NOMO-1 treated with DMSO at 0.1 percent for 48 hours (cell line): ENCODE measurements at regions not wholly inside any gene's neighbourhood (a gene's known extent, or its start where the extent isn't known, plus 50 kb on each side); places are given as distances from the start of the nearest gene placed in this dataset.

ENCODE experiments used
- DNase-seq: peaks from one replicate; lab custom pipeline; 2025; ENCODE audit not compliant: unreplicated experiment; lab: John Stamatoyannopoulos, UW

DNA sequence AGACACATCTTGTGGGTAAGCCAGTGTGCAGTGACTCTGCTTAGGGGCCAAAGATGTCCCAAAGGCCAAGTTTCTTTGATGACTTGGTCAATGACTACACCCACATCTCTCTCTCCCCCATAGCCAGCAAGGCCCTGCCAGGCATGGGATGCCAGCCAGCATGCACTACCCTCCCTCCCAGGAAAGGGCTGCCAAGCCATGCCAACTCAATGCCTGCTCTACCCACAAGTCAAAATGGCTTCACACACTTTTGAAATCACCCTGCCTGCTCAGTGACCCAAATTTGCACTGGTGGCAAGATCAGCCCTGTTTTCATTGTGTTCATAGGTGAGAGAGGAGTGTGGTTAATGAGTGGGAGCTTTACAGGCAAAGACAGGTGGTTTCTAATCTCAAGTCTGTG, 112.5 kb downstream of the MATN1 start:
- DNase-seq = no peak

DNA sequence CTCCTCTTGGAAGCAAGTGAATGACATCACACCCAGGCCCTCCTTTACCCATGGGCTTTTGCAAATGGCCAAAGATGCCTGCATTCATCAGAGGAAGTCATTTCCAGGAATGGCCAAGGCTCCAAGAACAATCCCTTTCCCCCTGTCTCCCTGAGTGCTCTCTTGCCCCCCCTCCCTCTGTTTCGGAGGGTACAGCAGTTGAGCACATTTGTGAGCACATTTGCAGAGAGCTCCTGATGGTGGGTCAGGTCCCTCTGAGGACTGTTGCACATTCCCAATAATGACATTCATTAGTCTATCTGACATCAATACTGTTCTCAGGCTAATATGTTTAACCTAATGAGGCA, 113.4 kb downstream of the MATN1 start:
- no peak for DNase-seq

DNA sequence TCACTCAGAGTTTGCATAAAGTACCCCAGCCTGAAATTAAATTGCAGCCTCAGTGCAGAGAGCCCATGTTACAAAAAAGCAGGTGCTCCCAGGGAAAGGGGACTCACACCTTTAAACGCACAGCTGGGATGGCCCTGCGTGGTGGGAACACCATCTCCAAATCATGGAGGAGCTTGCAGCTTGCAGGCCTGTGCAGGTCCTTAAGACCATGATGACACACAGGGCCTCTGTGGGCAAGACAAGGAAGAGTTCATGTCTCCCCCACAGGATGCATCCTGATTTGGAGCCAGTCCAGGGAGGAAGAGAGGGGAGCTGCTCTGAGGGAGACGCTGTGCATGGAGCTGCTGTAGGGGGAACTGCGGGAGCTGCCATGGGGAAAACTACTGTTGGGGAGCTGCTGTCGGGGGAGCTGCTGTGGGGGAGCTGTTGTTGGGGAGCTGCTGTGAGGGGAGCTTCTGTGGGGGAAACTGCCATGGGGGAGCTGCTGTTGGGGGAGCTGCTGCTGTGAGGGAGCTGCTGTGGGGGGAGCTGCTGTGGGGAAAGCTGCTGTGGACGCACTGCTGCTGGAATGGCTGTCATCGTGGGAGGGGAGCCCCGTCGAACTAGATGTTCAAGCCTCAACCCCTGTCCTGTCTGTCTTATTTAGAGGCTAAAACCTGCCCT, 113.9 kb downstream of the MATN1 start:
- DNase-seq = no peak

- DNase-seq = no peak
Measured at GRCh38 chr1:30607723-30608122, 115.7 kb downstream of the MATN1 start.

- no peak for DNase-seq
Measured at GRCh38 chr1:30606166-30606565, 117.2 kb downstream of the MATN1 start.

GRCh38 chr1:30605441-30605920, 117.9 kb downstream of the MATN1 start:
- no peak for DNase-seq

DNA sequence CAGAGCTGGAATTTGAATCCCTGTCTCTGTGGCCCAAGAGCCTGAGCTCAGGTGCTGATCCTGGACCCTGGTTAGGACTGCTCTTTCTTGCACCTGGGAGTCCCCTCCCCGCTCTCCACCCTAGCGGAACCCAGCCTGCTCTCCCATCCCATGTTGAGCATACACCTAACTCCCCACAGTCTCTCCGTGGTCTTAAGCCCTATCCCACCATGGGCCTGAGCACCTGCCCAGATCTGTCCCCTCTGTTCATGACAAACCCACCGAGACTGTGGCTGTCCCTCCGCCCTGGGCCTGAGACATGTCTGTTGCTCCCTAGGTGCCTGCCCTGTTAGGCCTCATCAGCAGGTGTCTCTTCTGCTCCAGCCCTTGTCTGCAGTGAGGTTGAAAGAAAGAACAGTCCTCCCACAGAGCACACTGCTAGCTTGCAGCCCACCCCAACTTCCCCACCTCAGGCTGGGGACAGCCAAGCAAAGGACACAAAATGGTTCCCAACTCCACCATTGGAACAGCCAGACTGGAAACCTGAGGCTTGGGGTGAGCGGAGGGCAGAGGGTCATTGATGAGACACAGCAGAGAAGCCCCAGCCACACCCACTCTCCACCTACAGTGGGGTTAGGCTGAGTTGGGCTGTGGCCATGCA, 118.5 kb downstream of the MATN1 start:
- DNase-seq = no peak

- DNase-seq = no peak
Measured at GRCh38 chr1:30603081-30603858, 120.1 kb downstream of the MATN1 start.

- DNase-seq = no peak
Measured at GRCh38 chr1:30601316-30602085, 121.9 kb downstream of the MATN1 start.

GRCh38 chr1:30600706-30601105, 122.7 kb downstream of the MATN1 start:
- no peak for DNase-seq

DNA sequence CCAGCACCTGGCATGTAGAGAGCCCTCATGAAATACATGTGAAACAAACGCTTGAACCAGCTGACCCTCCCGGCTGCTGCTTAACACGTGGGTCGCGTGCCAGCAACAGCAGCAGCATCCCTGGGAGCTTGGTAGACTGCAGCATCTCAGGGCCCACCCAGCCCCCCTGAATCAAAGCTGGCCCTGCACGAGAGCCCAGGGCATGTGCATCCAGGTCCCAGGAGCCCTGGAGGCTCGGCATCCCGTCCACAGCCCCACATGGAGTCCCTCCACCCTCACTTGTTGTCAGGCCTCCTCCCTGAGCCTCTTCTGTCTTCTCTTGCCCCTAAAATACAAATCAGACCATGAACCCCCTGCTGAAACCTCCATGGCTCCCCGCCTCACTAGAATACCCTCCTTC, 123.1 kb downstream of the MATN1 start:
- DNase-seq = no peak

DNA sequence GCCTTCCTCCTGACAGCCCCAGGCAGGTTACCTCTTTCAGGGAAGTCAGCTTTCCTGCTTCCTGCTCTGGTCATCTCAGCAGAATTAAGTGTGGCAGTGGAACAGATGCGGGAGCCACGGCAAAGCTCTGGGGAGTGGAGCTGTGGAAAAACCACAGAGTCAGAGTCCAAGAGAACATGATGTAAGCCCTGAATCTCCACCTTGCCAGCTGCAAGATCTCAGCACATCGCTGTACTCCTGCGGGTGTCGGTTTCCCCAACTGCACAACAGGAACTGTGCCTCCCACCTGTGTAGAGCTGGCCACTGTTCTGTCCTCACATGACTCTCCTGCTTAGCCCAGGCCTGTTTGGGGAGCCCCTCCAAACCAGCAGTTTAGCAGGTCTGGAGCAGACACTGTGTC, 123.7 kb downstream of the MATN1 start:
- no peak for DNase-seq

GRCh38 chr1:30598571-30599114, 124.7 kb downstream of the MATN1 start:
- no peak for DNase-seq

- no peak for DNase-seq
Measured at GRCh38 chr1:30597711-30598110, 125.7 kb downstream of the MATN1 start.

- DNase-seq = no peak
Measured at GRCh38 chr1:30596891-30597290, 126.5 kb downstream of the MATN1 start.

GRCh38 chr1:30596470-30596869, 126.9 kb downstream of the MATN1 start:
- no peak for DNase-seq

DNA sequence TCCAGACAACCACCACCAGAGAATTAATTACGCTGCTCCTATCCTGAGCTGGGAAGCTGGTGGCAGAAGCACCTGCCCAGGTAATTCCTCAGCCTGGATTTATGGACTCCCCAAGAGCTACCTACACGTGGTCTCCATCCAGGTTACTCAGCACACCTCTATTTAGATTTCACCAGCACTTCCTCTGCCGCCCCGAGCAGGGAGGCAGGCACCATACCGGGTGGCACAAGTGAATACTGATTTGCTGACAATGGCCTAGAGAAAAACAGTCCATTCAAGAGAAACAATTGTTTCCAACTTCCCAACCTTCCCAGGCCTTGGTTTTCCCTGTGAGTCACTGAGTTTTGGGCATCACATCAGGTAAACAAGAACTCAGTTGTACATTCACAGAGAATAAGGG, 134.3 kb downstream of the MATN1 start:
- no peak for DNase-seq

DNA sequence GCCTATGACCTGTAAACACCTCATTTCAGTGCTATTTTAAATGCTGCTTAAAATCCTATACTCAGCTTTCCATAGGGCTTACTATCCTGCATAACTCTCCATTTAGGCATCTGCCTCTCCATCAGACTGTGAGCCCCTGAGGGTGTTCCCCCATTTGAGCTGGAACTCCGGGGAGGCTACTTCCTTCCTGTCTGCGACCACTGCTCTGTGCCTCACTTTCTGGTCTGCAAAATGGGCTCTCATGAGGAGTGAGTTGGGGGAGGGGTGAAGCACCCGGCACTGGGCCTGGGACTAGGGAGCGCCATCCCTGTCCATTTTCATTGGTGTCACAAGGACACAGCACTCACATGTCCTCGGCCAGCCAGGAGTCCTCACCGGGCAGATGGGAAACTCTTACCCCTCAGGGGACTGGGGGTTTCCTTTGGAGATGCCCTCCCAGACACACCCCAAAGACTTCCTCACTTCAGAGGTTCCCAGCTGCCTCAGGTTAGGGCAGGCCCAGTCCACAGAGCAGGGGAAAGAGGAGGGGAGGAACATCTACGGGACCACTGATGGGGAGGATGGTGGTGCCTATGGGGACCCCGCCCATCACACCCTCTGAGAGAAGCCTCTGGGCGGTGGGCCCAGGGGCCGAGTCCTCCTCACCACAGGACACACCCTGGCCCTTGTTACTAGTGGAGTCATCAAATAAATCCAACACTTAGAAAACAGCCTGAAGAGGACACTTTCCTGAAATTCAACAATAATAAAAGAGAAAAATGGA, 134.9 kb downstream of the MATN1 start:
- no peak for DNase-seq

- DNase-seq = no peak
Measured at GRCh38 chr1:30586671-30587070, 136.7 kb downstream of the MATN1 start.

- no peak for DNase-seq
Measured at GRCh38 chr1:30579580-30579979, 143.8 kb downstream of the MATN1 start.
